HG02763 (cell line): ENCODE measurements at regions not wholly inside any gene's neighbourhood (a gene's known extent, or its start where the extent isn't known, plus 50 kb on each side); places are given as distances from the start of the nearest gene placed in this dataset.
"Not testable (repeated sequence)": the region's sequence is repeated elsewhere in the genome, so short reads cannot be mapped to it uniquely, and the experiment has no call there.

Experiments
- ATAC-seq: cut with Tn5 transposase; IDR thresholded peaks from one replicate; pipeline ENCODE4 v1.9.1; 2021; ENCODE audit warnings: mild to moderate bottlenecking, moderate library complexity; ENCODE audit not compliant: unreplicated experiment

- no peak for ATAC-seq
Observed at GRCh38 chr20:23141450-23142161, 55.5 kb upstream of the CD93 start.

- ATAC-seq: no peak
Observed at GRCh38 chr20:23140991-23141390, 54.9 kb upstream of the CD93 start.

DNA sequence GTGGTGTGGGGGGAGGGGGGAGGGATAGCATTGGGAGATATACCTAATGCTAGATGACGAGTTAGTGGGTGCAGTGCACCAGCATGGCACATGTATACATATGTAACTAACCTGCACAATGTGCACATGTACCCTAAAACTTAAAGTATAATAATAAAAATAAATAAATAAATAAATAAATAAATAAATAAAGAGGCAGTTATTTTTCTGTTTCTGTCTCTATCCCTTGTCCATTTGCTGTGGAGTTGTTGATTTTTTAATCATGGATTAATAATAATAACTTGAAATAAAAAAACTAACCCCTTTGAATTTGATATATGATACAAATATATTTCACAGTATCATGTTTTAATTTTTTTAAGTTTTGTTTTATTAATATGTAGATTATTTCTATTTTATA lies 53.9 kb upstream of the CD93 start:
- ATAC-seq: not testable (repeated sequence)

- ATAC-seq: no peak
Observed at GRCh38 chr20:23139524-23139923, 53.4 kb upstream of the CD93 start.

DNA sequence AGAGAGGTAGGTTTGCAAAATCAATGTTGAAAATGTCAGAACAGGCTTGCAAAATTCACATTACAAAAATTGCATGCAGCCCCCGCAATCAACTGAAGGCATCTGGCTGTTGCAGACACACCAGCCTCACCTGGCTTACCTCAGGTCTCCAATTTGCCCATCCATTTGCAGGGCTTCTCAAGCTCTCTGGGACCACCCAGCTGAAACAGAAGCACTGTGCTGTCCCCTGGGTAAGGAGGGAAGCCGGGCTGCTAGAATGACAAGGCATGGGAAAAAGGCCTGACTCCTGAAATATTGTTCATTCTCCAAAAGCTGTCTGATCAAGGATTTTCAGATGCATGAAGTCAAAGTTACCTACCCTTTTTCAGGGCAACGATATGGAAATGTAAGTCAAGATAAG lies 52.6 kb upstream of the CD93 start:
- ATAC-seq: no peak

DNA sequence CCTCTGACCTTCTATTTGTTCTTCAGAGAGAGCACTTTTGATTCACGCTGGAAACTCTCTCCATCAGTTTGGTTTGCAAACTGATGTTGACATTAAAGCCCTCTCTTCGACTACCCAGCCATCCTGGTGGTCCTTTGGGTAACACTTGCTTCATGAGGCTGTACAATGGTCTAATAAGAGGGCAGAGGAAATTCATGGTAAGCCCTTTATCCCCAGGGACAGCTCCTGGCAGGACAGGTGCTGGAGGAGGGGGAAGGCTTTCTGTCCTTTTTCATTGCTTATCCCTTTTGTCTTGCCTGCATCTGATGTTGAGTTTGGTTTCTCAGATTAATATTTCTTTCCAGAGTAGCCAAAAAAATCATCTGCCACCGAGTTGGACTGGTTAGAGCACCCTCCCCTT lies 52.1 kb upstream of the CD93 start:
- ATAC-seq: no peak

DNA sequence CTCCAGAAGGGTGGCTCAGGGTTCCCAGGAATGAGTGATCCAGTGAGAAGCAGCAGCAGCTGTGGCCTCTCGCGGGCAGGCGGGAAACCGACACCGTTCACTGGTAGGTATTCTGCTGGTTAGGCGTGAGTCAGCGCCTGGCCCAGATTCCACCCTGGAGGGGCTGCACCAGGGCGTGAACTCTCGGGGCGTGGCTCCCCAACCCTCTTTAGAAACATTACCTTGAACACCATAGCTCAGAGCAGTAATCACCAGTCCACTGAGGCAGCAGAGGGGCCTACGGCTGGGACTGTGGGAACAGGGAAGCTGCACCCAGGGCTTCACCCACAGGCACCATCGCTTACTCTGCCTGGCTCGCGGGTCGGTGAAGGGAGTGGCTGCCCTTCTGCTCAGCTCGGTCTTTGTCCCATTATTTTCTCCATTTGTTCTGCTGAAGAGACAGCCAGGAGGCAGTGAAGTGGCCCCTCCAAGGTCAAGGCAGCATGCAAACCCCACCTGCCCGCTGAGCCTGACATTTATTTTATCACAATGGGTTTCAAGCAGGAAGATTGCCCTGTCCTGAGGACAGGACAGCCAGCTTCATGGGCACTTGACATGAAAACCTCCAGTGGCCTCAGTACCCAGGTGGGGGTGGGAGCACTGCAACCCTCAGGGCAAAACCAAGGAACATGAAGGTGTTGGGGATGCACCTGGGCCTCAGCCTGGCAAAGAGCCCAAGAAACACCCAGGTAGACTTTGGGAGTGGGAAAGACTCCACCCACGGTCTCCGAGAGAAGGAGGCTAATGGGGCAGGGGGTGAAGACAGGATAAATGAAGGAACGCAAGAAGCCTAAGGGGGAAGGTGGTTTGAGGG lies 51.0 kb upstream of the CD93 start:
- no peak for ATAC-seq

DNA sequence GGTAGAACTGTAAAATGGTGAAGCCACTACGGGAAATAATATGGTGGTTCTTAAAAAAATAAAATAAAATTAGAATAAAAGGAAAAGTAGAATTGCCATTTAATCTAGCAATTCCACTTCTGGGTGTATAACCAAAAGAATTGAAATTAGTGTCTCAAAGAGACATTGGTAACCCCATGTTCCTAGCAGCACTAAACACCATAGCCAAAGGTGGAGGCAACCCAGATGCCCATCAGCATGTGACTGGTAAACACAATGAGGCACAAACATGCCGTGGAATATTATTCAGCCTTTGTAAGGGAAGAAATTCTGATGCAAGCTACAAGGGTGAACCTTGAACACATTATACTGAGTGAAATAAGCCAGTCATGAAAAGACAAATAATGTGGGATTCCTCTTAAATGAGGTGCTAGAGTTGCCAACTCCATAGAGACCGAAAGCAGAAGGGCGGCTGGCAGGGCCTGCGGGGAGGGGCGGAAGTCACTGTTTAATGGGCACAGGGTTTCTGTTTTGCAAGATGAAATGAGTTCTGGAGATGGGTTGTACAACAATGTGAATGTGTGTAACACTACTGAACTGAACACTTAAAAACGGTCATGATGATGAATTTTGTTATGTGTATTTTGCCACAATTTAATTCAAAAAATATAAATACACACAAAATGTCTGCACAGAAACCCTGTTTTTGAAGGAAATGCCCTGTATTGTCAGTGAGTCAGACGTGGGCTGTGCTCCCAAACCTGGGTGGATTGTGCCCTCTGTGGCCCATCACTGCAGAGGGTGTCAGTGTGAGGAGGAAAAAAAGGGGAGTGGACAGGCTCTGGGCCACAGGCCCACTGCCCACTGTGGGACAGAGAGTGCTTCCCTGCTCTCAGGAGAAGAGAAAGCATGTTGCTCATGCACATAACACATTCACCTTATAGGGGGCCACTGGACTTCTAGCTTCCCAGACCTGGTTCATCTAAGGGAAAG lies 49.6 kb upstream of the CD93 start:
- no peak for ATAC-seq
